Kidney capillary endothelial cell (primary cell): ENCODE measurements at regions not wholly inside any gene's neighbourhood (a gene's known extent, or its start where the extent isn't known, plus 50 kb on each side); places are given as distances from the start of the nearest gene placed in this dataset.
"Not testable (repeated sequence)": the region's sequence is repeated elsewhere in the genome, so short reads cannot be mapped to it uniquely, and the experiment has no call there.

ENCODE experiments used
- DNase-seq: peaks from one replicate; pipeline ENCODE4 v3.0.0-alpha.2; 2018; ENCODE audit warnings: low spot score

GRCh38 chr7:114364151-114364550 is 50.5 kb upstream of the FOXP2 start:
- DNase-seq: no peak

GRCh38 chr7:114363292-114363691 is 51.3 kb upstream of the FOXP2 start:
- no peak for DNase-seq

- no peak for DNase-seq
These were observed 55.7 kb upstream of the FOXP2 start for GRCh38 chr7:114358911-114359310.

- peak; percentile 42 for DNase-seq
These were observed 58.5 kb upstream of the FOXP2 start for GRCh38 chr7:114356133-114356532.

GRCh38 chr7:114354306-114354705 is 60.3 kb upstream of the FOXP2 start:
- DNase-seq: no peak

GRCh38 chr7:114345494-114345893 is 69.1 kb upstream of the FOXP2 start:
- DNase-seq: no peak

GRCh38 chr7:114343949-114344708 is 70.5 kb upstream of the FOXP2 start:
- DNase-seq: no peak

GRCh38 chr7:114342431-114343179 is 72.0 kb upstream of the FOXP2 start:
- DNase-seq: no peak

DNA sequence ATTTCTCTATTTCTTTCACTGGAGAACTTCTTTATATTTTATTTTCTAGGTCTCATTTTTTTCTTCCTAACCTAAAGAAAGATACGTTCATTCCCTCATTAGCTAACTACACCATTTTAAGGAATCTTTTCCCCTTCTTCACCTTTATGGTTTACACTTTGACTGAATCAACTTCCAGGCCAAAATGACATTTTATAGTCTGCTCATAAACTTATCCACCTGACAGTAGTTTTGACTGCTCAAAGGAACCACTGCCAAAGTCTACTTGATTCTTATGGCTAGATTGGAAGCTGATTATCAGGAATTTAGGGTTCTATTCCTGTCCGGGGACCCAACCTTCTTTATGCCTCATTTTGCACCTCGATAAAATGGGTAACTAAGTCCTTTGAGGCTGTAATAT is 73.0 kb upstream of the FOXP2 start:
- DNase-seq: no peak

GRCh38 chr7:114334989-114335388 is 79.6 kb upstream of the FOXP2 start:
- no peak for DNase-seq

GRCh38 chr7:114329458-114329857 is 85.2 kb upstream of the FOXP2 start:
- DNase-seq: not testable (repeated sequence)

- DNase-seq: no peak
These were observed 97.0 kb upstream of the FOXP2 start for GRCh38 chr7:114317450-114318098.

DNA sequence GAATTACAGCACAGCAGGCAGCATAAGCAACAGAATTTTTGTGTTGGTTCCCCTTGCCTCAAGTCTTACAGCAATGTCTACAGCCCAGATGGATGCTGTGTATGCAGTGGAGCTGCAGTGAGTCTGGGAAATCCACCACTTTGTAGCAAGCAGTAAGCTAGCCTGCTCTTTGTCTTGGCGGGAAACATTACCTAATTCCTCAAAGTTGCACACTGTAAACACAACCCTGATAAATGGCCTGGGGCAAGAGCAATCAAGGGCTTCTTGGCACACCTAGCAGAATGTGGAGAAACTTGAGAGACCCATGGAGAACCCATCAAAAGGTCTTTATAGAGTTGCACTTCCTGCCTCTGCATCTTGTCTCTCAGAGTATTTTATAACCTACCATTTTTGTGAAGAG is 102.0 kb upstream of the FOXP2 start:
- no peak for DNase-seq

DNA sequence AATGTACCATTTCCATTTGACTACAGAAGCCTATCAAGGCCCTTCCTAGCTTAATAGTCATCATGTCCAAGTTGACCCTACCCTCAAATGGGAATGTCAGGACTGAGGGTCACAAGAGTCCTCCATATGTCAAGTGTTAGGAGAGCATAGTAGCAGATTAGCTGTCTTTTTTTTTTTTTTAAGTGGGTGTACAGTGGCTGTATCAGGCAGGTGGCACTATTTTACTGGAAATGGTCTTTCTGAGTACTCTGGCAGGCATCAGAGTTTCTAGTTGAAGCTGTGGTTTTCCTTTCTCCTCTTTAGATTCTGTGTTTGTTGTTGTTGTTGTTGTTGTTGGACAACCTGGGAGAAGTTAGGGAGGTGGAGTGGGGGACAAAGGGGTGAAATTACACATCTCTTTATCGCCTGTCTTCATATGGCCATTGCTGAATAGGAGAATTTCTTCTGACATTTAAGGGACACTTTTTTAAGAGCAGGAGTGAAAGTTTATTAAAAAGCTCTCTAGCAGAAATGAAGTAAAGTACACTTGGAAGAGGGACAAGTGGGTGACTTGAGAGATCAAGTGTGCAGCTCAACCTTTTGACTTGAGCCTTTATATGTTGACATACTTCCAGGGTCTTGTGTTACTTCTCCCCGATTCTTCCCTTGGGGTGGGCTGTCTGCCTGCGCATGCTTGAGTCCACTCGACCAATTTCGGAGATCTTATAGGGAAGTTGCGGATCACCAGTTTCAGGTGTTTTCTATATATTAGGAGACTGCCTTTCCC is 104.1 kb upstream of the FOXP2 start:
- no peak for DNase-seq

DNA sequence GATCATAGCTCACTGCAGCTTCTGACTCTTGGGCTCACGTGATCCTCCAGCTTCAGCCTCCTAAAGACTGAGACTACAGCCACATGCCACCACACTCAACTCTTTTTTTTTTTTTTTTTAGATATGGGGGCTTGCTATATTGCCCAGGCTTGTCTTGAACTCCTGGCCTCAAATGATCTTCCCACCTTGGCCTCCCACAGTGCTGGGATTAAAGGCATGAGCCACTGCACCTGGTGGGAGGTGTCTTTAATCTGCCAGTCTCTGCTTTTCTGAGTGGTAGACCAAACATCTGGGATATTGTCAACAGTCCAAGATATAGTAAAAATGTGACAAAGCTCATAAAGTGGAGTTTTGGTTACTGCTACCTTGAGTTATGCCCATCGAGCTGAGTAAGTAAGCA is 104.9 kb upstream of the FOXP2 start:
- DNase-seq: no peak

DNA sequence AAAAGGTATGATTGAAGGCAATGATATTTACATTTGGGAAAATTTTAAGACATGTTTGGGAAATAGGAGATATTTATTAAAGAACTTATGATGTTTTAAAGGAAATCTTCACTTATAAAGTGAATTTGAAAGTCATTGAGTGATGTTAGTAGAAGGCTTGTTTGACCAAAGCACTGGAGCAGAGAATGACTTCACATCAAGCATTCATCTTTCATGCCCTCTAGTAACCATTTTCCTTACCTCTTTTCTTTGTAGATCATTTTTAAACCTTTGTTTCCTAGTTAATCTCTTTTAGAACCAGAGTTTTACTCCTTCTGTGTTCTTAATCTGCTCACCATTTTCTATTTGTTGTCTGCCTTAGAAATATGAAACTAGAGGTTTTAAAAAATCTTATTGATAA is 111.3 kb upstream of the FOXP2 start:
- DNase-seq: no peak

GRCh38 chr7:114302858-114303257 is 111.8 kb upstream of the FOXP2 start:
- DNase-seq: no peak

- no peak for DNase-seq
These were observed 116.6 kb upstream of the FOXP2 start for GRCh38 chr7:114298011-114298410.

DNA sequence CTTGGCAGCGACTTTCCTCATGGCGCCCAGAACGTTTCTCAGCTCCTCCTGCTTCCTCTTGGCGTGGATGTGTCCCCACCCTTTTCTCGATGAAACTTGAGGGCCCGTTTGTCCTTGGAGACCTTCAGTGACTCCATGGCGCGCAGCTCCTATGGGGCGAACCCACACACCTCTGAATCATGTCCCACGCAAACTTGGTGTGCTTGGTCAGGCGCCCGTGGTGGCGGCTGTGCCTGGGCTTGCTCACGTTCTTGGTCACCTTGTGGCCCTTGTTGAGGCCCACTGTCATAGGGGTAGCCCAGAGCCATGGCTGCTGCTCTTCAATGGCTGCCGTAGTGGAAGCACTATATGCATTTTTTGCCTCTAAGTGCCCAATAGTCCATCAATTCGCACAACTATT is 117.5 kb upstream of the FOXP2 start:
- no peak for DNase-seq

DNA sequence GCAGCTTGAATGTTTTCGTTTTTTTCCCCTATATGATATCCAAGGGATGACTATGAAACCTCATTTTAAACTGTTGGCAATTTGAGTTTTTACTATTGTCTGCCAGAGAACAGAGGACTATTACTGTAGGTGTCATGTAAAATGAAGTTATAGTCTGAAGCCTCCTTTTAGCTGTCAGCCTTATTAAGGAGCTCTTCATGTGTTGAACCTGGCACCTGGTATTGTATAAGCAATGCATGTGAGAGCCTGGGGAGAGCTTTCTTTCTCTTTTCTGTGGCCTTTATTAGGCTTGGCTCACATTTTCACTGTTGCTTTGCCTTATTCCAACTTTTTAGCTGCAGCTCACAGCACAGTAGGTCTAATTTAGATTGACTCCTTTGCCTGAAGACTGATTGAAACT is 119.1 kb upstream of the FOXP2 start:
- no peak for DNase-seq

DNA sequence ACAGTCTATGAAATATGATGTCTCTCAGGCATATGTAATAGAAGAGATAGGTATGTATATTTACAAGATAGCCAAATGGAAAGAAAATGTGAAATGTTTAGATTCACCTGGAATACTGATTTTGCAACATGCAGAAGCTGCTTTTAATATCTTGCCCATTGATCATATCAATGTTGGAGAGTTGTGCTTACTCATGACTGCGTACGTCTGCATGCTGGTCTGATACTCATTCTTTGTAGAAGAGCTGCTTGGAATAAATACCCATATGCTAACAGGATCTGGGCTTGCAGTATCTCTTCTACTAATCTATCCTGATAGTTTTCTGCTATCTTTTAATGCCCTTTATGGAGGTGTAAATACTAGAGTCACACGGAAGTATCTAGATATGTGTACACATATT is 120.6 kb upstream of the FOXP2 start:
- DNase-seq: no peak

GRCh38 chr7:114293289-114294012 is 121.2 kb upstream of the FOXP2 start:
- DNase-seq: peak; percentile 52
